SIG-M5 (cell line): ENCODE measurements at regions not wholly inside any gene's neighbourhood (a gene's known extent, or its start where the extent isn't known, plus 50 kb on each side); places are given as distances from the start of the nearest gene placed in this dataset.
"Not testable (repeated sequence)": the region's sequence is repeated elsewhere in the genome, so short reads cannot be mapped to it uniquely, and the experiment has no call there.

ENCODE experiments used
- DNase-seq: peaks from one replicate; lab custom pipeline; 2025; lab: John Stamatoyannopoulos, UW

GRCh38 chrX:34576864-34577263, 80.2 kb downstream of the TMEM47 start:
- no peak for DNase-seq

GRCh38 chrX:34565981-34566380, 91.1 kb downstream of the TMEM47 start:
- DNase-seq: no peak

- DNase-seq: no peak
Measured at GRCh38 chrX:34563804-34564203, 93.3 kb downstream of the TMEM47 start.

- DNase-seq: no peak
Measured at GRCh38 chrX:34563061-34563460, 94.0 kb downstream of the TMEM47 start.

- DNase-seq: no peak
Measured at GRCh38 chrX:34562006-34562405, 95.1 kb downstream of the TMEM47 start.

- no peak for DNase-seq
Measured at GRCh38 chrX:34560180-34560579, 96.9 kb downstream of the TMEM47 start.

GRCh38 chrX:34559325-34559724, 97.8 kb downstream of the TMEM47 start:
- no peak for DNase-seq

- DNase-seq: no peak
Measured at GRCh38 chrX:34557733-34558132, 99.4 kb downstream of the TMEM47 start.

GRCh38 chrX:34555481-34555880, 101.6 kb downstream of the TMEM47 start:
- DNase-seq: no peak

- no peak for DNase-seq
Measured at GRCh38 chrX:34546366-34546765, 110.7 kb downstream of the TMEM47 start.

GRCh38 chrX:34528081-34528480, 129.0 kb downstream of the TMEM47 start:
- no peak for DNase-seq

- no peak for DNase-seq
Measured at GRCh38 chrX:34521563-34521962, 135.5 kb downstream of the TMEM47 start.

- DNase-seq: no peak
Measured at GRCh38 chrX:34509394-34509793, 147.7 kb downstream of the TMEM47 start.

- DNase-seq: no peak
Measured at GRCh38 chrX:34503119-34503518, 154.0 kb downstream of the TMEM47 start.

- DNase-seq: no peak
Measured at GRCh38 chrX:34493086-34493485, 164.0 kb downstream of the TMEM47 start.

- DNase-seq: no peak
Measured at GRCh38 chrX:34491126-34491525, 166.0 kb downstream of the TMEM47 start.

- DNase-seq: no peak
Measured at GRCh38 chrX:34487364-34487763, 169.7 kb downstream of the TMEM47 start.

GRCh38 chrX:34483980-34484379, 173.1 kb downstream of the TMEM47 start:
- no peak for DNase-seq

GRCh38 chrX:34470507-34470906, 186.6 kb downstream of the TMEM47 start:
- no peak for DNase-seq

- DNase-seq: no peak
Measured at GRCh38 chrX:34467437-34467836, 189.6 kb downstream of the TMEM47 start.

GRCh38 chrX:34463220-34463619, 193.9 kb downstream of the TMEM47 start:
- not testable (repeated sequence) for DNase-seq

GRCh38 chrX:34457850-34458249, 199.2 kb downstream of the TMEM47 start:
- not testable (repeated sequence) for DNase-seq

GRCh38 chrX:34437586-34437985, 219.5 kb downstream of the TMEM47 start:
- DNase-seq: no peak

- DNase-seq: no peak
Measured at GRCh38 chrX:34426334-34426733, 230.8 kb downstream of the TMEM47 start.

GRCh38 chrX:34406580-34406979, 250.5 kb downstream of the TMEM47 start:
- DNase-seq: no peak
